NCI-H2107 treated with DMSO at 0.1 percent for 48 hours (cell line): ENCODE measurements at regions not wholly inside any gene's neighbourhood (a gene's known extent, or its start where the extent isn't known, plus 50 kb on each side); places are given as distances from the start of the nearest gene placed in this dataset.
"Not testable (repeated sequence)": the region's sequence is repeated elsewhere in the genome, so short reads cannot be mapped to it uniquely, and the experiment has no call there.

Experiments used
- DNase-seq: peaks from one replicate; lab custom pipeline; 2025; ENCODE audit not compliant: unreplicated experiment; lab: John Stamatoyannopoulos, UW

GRCh38 chr6:77089776-77090175, 373.5 kb downstream of the HTR1B start:
- DNase-seq, result no peak

- DNase-seq, result not testable (repeated sequence)
Measured at GRCh38 chr6:77087794-77088318, 375.4 kb downstream of the HTR1B start.

GRCh38 chr6:77074037-77074713, 389.1 kb downstream of the HTR1B start:
- no peak for DNase-seq

- no peak for DNase-seq
Measured at GRCh38 chr6:77073410-77073760, 389.9 kb downstream of the HTR1B start.

- no peak for DNase-seq
Measured at GRCh38 chr6:77072694-77073409, 390.4 kb downstream of the HTR1B start.

GRCh38 chr6:77063494-77063893, 399.8 kb downstream of the HTR1B start:
- DNase-seq, result no peak

- no peak for DNase-seq
Measured at GRCh38 chr6:77055711-77056110, 407.6 kb downstream of the HTR1B start.

- DNase-seq, result no peak
Measured at GRCh38 chr6:77040568-77041195, 422.6 kb downstream of the HTR1B start.

- DNase-seq, result no peak
Measured at GRCh38 chr6:77038807-77039206, 424.5 kb downstream of the HTR1B start.

- DNase-seq, result no peak
Measured at GRCh38 chr6:77037439-77037838, 425.9 kb downstream of the HTR1B start.

- DNase-seq, result no peak
Measured at GRCh38 chr6:77036400-77036799, 426.9 kb downstream of the HTR1B start.

GRCh38 chr6:77034161-77034560, 429.1 kb downstream of the HTR1B start:
- no peak for DNase-seq

GRCh38 chr6:77030929-77031674, 432.2 kb downstream of the HTR1B start:
- no peak for DNase-seq

- DNase-seq, result no peak
Measured at GRCh38 chr6:77026341-77026740, 436.9 kb downstream of the HTR1B start.

GRCh38 chr6:77025736-77026223, 437.5 kb downstream of the HTR1B start:
- no peak for DNase-seq

GRCh38 chr6:77021778-77022177, 441.5 kb downstream of the HTR1B start:
- no peak for DNase-seq

- no peak for DNase-seq
Measured at GRCh38 chr6:77021232-77021631, 442.1 kb downstream of the HTR1B start.

- no peak for DNase-seq
Measured at GRCh38 chr6:77019081-77019480, 444.2 kb downstream of the HTR1B start.

GRCh38 chr6:77017537-77017936, 445.8 kb downstream of the HTR1B start:
- no peak for DNase-seq

- DNase-seq, result no peak
Measured at GRCh38 chr6:77015350-77015749, 447.9 kb downstream of the HTR1B start.

- DNase-seq, result no peak
Measured at GRCh38 chr6:77011929-77012545, 451.3 kb downstream of the HTR1B start.
